ENCODE measurements at regions not wholly inside any gene's neighbourhood (a gene's known extent, or its start where the extent isn't known, plus 50 kb on each side); places are given as distances from the start of the nearest gene placed in this dataset.

- in situ Hi-C loops (cut with HindIII; ENCODE audit: low pct_unique_long_range_greater_than_20kb, low sequenced_read_pairs) (no loop called here), intact Hi-C loops (cut with micrococcal nuclease; ENCODE audit: unreplicated experiment) (no loop called here)
- ATAC-seq (no peak), DNase-seq (ENCODE audit: low read depth, low spot score) (no peak)
- Histone ChIP-seq H3K9me3 (ENCODE audit: control insufficient read depth, insufficient read depth, low read depth, low read length) (no peaks in the 10 kb centered on the region; the same call in 1 of the 2 replicates), H3K27me3 (ENCODE audit: control insufficient read depth, insufficient read depth, low read length) (no peaks in the 10 kb centered on the region), H3K4me3 (ENCODE audit: low read depth in 2 of 2, low read length in 2 of 2) (no peak overlapping the region), H3K4me1 (ENCODE audit: control insufficient read depth, insufficient read depth, low read length) (no peaks in the 10 kb centered on the region), H3K27ac (ENCODE audit: low read length) (no peak overlapping the region), H3K36me3 (ENCODE audit: control insufficient read depth, insufficient read depth, low read length) (no peaks in the 10 kb centered on the region)
- TF ChIP-seq CTCF (IDR thresholded peaks at IDR 0.05): no peak
- TF ChIP-seq REST (IDR thresholded peaks at IDR 0.05; ENCODE audit: insufficient read depth in 1 of 2, low read depth in 2 of 2, low read length in 1 of 2): no peak
- TF ChIP-seq TCF7L2 (IDR thresholded peaks at IDR 0.05; ENCODE audit: low read depth, low read length): no peak
- TF ChIP-seq POLR2AphosphoS5 (IDR thresholded peaks at IDR 0.05; ENCODE audit: low read depth, low read length): no peak
- no peak for TF ChIP-seq SIN3A (IDR thresholded peaks at IDR 0.05; ENCODE audit: borderline replicate concordance, insufficient read depth, low read depth, low read length)
- CTCF ChIA-PET: no interaction called here
- BruUV-seq (replicated peaks): no TSS peak
- POLR2A ChIA-PET: no interaction called here
Measured at GRCh38 chr15:39246523-39246922, 334.4 kb upstream of the THBS1 start.

- Histone ChIP-seq H3K27me3 (ENCODE audit: control insufficient read depth, insufficient read depth, low read length) (no peaks in the 10 kb centered on the region), H3K36me3 (ENCODE audit: control insufficient read depth, insufficient read depth, low read length) (no peaks in the 10 kb centered on the region), H3K4me1 (ENCODE audit: control insufficient read depth, insufficient read depth, low read length) (no peaks in the 10 kb centered on the region), H3K9me3 (ENCODE audit: control insufficient read depth, insufficient read depth, low read depth, low read length) (no peaks in the 10 kb centered on the region; the same call in 1 of the 2 replicates), H3K4me3 (ENCODE audit: low read depth in 2 of 2, low read length in 2 of 2) (no peak overlapping the region), H3K27ac (ENCODE audit: low read length) (no peak overlapping the region)
- BruUV-seq (replicated peaks): no TSS peak
- no peak for ATAC-seq
- intact Hi-C loops (cut with micrococcal nuclease; ENCODE audit: unreplicated experiment): no loop called here
- no peak for DNase-seq (ENCODE audit: low read depth, low spot score)
- TF ChIP-seq SIN3A (IDR thresholded peaks at IDR 0.05; ENCODE audit: borderline replicate concordance, insufficient read depth, low read depth, low read length): no peak
- TF ChIP-seq TCF7L2 (IDR thresholded peaks at IDR 0.05; ENCODE audit: low read depth, low read length): no peak
- TF ChIP-seq POLR2AphosphoS5 (IDR thresholded peaks at IDR 0.05; ENCODE audit: low read depth, low read length): no peak
- no peak for TF ChIP-seq CTCF (IDR thresholded peaks at IDR 0.05)
- no peak for TF ChIP-seq REST (IDR thresholded peaks at IDR 0.05; ENCODE audit: insufficient read depth in 1 of 2, low read depth in 2 of 2, low read length in 1 of 2)
- ChIA-PET POLR2A (no interaction called here), CTCF (no interaction called here)
- in situ Hi-C loops (cut with HindIII; ENCODE audit: low pct_unique_long_range_greater_than_20kb, low sequenced_read_pairs): no loop called here
Measured at GRCh38 chr15:39247574-39247973, 333.3 kb upstream of the THBS1 start.

All from Panc1 (cell line).